ENCODE measurements at regions not wholly inside any gene's neighbourhood (a gene's known extent, or its start where the extent isn't known, plus 50 kb on each side); places are given as distances from the start of the nearest gene placed in this dataset.

- TF ChIP-seq CTCF (IDR thresholded peaks at IDR 0.05; ENCODE audit: low read depth, low read length, missing control alignments), result no peak
- H3K4me3 ChIP-seq (replicated peaks; ENCODE audit: low read depth, low read length), result no peak overlapping the region
- no peak for DNase-seq (ENCODE audit: extremely low read depth, low read depth)
Measured at GRCh38 chr1:110779636-110780035, 93.3 kb upstream of the CD53 start.

- no peak for DNase-seq (ENCODE audit: extremely low read depth, low read depth)
- no peak for TF ChIP-seq CTCF (IDR thresholded peaks at IDR 0.05; ENCODE audit: low read depth, low read length, missing control alignments)
- H3K4me3 ChIP-seq (replicated peaks; ENCODE audit: low read depth, low read length), result no peak overlapping the region
Measured at GRCh38 chr1:110778821-110779220, 94.1 kb upstream of the CD53 start.

- DNase-seq (ENCODE audit: extremely low read depth, low read depth), result no peak
- TF ChIP-seq CTCF (IDR thresholded peaks at IDR 0.05; ENCODE audit: low read depth, low read length, missing control alignments), result no peak
- H3K4me3 ChIP-seq (replicated peaks; ENCODE audit: low read depth, low read length), result no peak overlapping the region
Measured at GRCh38 chr1:110777228-110777627, 95.7 kb upstream of the CD53 start.

GRCh38 chr1:110774398-110774797 is 98.5 kb upstream of the CD53 start:
- no peak for TF ChIP-seq CTCF (IDR thresholded peaks at IDR 0.05; ENCODE audit: low read depth, low read length, missing control alignments)
- no peak overlapping the region for H3K4me3 ChIP-seq (replicated peaks; ENCODE audit: low read depth, low read length)
- DNase-seq (ENCODE audit: extremely low read depth, low read depth), result no peak

GRCh38 chr1:110773813-110774212 is 99.1 kb upstream of the KCNA3 start:
- H3K4me3 ChIP-seq (replicated peaks; ENCODE audit: low read depth, low read length), result no peak overlapping the region
- TF ChIP-seq CTCF (IDR thresholded peaks at IDR 0.05; ENCODE audit: low read depth, low read length, missing control alignments), result no peak
- DNase-seq (ENCODE audit: extremely low read depth, low read depth), result no peak

GRCh38 chr1:110771245-110772022 is 96.7 kb upstream of the KCNA3 start:
- TF ChIP-seq CTCF (IDR thresholded peaks at IDR 0.05; ENCODE audit: low read depth, low read length, missing control alignments), result no peak
- no peak overlapping the region for H3K4me3 ChIP-seq (replicated peaks; ENCODE audit: low read depth, low read length)
- DNase-seq (ENCODE audit: extremely low read depth, low read depth), result no peak

GRCh38 chr1:110770832-110771231 is 96.1 kb upstream of the KCNA3 start:
- TF ChIP-seq CTCF (IDR thresholded peaks at IDR 0.05; ENCODE audit: low read depth, low read length, missing control alignments), result no peak
- DNase-seq (ENCODE audit: extremely low read depth, low read depth), result no peak
- H3K4me3 ChIP-seq (replicated peaks; ENCODE audit: low read depth, low read length), result no peak overlapping the region

Data from HFF-Myc (cell line).